Fibroblast of peridontal ligament (primary cell): ENCODE measurements at regions not wholly inside any gene's neighbourhood (a gene's known extent, or its start where the extent isn't known, plus 50 kb on each side); places are given as distances from the start of the nearest gene placed in this dataset.
"Not testable (repeated sequence)": the region's sequence is repeated elsewhere in the genome, so short reads cannot be mapped to it uniquely, and the experiment has no call there.

Experiments
- DNase-seq: peaks from one replicate; pipeline ENCODE4 v3.0.0-alpha.2; 2010; ENCODE audit errors: extremely low read depth

GRCh38 chr1:157262891-157263290 is 124.7 kb upstream of the ETV3 start:
- no peak for DNase-seq

- no peak for DNase-seq
Observed at GRCh38 chr1:157262422-157262821, 124.2 kb upstream of the ETV3 start.

- not testable (repeated sequence) for DNase-seq
Observed at GRCh38 chr1:157255891-157256290, 117.7 kb upstream of the ETV3 start.

- DNase-seq = not testable (repeated sequence)
Observed at GRCh38 chr1:157254183-157254582, 116.0 kb upstream of the ETV3 start.

- no peak for DNase-seq
Observed at GRCh38 chr1:157252473-157252872, 114.3 kb upstream of the ETV3 start.

DNA sequence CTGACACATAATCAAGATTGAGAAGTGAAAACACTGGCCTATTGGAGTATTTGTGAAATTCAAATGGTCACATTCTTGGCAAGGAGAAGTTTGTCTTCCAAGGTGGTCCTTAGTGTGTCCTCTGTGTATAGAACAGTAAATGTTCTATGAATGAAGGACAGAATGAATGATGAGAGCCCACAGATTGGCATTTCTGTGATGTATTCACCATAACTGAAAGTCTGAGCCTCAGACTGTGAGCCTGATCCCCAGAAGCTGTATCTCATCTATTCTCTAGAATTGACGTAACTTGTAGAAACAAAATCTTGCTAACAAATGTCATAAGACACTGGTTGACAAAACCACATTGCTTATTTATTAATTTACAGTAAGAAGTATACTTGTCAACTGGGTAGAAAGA is 111.5 kb upstream of the ETV3 start:
- DNase-seq = no peak

DNA sequence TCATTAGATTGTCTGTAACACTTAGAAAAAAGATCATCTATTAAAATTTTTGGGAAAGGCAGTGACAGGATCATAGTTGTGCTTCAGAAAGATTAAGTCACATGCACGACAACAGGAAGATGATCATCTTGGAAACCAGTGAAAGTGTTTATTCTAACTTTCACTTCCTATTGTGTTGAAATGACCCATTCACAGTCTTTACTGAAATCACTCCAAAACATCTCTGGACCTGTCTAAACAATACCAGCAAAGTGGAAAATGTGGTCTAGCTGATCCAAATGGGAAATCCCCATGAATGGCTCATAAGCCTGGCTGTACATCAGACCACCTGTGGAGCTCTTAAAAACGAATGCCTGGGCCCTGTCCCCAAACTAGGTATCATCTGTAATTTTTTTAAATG is 111.1 kb upstream of the ETV3 start:
- no peak for DNase-seq

DNA sequence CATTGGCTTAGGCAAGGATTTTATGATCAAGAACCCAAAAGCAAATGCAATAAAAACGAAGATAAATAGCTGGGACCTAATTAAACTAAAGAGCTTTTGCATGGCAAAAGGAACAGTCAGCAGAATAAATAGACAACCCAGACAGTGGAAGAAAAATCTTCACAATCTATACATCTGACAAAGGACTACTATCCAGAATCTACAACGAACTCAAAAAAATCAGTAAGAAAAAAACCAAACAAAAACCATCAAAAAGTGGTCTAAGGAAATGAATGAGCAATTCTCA is 109.5 kb upstream of the ETV3 start:
- DNase-seq = not testable (repeated sequence)

DNA sequence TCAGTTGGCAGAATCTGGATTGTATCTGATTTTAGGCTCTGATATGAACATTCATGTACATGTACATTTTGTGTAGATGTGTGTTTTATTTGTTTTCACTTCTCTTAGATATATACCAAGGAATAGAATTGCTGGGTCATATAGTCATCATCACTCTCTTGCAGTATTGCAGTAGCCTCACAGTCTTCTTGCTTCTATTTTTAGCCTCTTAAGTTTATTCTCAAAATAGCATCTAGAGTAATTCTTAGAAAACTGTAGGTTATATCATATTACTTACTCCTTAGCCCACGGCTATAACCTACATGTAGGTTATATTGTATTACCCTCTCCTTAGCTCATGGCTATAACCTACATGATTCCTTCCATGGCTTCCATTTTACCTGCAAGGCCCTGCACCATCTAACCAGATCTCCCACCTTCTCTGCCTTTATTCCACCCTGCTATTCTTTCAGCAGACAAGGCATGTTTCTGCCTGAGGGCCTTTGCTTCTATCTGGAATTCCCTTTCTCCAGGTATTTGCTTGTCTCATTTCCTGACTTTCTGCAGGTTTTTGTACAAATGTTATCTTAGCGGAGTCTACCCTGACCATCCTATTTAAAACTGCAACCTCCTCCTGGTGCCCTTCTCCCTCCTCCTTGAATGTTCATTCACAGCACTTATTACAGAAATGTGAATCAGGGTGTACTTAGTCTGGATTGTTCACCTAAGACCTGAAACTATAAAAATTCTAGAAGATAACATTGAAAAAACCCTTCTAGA is 109.0 kb upstream of the ETV3 start:
- DNase-seq = no peak

DNA sequence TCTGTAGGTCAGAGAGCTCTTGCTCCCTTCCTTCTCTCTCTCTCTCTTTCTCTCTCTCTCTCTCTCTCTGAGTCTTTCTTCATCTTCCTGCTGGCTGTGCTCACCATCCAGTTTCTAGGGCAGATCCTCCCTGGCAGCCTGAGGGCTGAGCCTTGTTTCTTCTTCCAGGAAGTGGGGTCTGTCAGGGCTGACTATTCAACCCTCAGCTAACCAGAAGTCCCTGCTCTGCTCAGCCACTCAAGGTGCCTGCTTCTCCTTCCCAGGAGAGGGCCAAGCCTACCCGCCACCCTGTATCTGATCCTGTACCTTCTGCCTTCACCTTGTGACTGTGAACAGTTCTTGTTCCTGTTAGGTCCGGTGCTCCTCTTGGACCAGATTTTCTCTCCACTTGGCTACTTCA is 107.6 kb upstream of the ETV3 start:
- no peak for DNase-seq

DNA sequence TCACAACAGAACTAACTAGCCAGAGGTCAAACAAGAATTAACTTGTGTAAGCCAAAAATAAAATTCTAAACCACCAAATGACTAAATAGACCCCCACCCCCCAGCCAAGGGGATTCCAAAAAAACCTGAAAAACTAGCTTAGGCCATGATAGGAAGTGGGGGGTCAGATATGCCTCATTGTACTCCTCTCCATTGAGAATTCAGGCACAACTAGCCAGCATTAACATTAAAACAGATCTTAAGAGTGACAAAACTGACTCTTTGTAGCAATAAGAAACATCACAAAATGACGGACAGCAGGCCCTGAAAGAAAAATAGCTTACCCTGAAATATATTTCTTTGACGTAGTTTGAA is 103.0 kb upstream of the ETV3 start:
- no peak for DNase-seq

DNA sequence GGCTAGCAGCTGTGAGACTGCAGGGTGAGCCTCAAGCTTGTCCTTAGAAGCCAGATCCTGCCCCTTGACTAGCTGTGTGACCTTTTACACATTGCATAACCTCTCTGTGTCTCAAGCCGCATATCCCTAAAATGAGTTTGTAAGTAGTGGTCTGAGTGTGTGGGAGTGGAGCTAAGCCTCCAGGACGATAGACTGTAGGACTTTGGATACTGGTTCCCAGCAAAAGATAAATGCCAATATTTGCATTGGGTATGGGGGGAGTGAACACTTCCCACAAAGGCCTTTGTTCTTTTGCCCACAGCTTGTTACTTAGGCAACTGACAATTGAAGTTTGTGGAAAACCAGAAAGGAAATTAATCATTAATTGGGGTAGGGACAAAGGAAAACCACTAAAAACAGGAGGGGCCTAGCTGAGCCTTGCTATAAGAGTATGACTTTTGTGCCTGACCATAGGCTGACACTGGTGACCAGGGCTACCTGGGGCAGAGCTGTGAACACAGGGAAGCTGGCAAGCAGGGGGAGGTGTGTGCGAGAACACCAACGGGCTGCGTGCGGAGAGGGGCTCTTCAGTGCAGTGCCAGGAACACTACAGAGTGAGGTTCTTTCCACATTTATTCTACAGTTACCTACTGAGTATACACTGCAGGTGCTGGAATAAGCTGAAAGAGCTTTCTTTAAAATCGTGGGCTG is 102.4 kb upstream of the ETV3 start:
- no peak for DNase-seq

- DNase-seq = no peak
Observed at GRCh38 chr1:157239936-157240335, 101.7 kb upstream of the ETV3 start.

DNA sequence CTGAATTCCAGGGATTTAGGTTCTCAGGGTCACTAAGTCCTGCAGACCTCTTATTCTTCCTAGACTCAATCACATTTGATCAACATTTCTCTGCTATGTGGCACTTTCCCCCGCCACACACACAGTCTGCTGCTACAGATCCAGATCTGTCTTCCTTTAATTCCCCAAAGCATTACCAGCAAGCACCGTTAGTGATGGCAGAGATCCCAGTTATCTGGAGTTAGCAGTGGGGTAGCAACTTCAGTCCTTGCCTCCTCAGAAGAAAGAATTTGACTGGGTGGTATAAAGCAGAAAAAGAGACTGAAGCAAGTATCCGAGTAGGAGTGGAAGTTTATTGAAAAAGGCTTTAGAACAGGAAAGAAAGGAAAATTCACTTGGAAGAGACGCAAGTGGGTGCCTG is 100.4 kb upstream of the ETV3 start:
- no peak for DNase-seq

DNA sequence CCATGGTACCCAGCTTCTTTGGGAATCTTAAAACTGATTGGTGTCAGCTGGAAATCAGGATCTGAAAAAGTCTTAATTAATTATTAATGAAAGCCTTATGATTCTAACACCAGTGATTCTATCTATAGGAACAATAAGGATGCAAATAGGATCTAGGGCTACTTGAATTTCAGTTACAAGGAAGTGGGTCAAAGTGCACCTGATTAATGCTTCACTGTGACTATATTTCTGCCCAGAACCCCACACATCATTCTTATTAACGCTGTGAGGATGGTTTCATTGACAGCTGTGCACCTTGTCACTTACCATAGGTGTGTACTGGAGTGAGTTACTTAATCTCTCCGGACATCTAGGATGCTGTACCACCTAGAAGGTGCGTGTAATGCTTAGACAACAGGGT is 99.8 kb upstream of the ETV3 start:
- DNase-seq = no peak

GRCh38 chr1:157237522-157237921 is 99.3 kb upstream of the ETV3 start:
- no peak for DNase-seq

DNA sequence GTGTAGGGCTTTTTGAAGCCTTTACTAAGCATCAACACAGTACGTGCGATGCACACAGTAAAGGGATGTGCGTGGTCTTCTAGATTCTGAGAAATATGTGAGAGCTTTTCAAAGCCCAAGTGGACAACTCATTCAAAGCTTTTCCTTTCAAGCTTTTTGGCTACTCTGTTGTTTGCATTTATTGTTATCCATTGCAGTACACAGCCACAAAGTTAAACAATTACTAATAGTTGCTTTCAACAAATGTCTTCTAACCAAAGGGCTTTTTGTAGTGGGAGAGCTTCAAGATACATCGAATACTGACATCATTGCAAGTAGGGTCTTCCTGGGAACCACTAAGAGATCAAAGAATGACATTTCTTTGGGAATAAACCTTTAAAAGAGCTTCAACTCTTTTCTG is 97.9 kb upstream of the ETV3 start:
- no peak for DNase-seq

GRCh38 chr1:157235307-157235706 is 97.1 kb upstream of the ETV3 start:
- no peak for DNase-seq

- no peak for DNase-seq
Observed at GRCh38 chr1:157234705-157235273, 96.6 kb upstream of the ETV3 start.

GRCh38 chr1:157233131-157233530 is 94.9 kb upstream of the ETV3 start:
- DNase-seq = no peak

DNA sequence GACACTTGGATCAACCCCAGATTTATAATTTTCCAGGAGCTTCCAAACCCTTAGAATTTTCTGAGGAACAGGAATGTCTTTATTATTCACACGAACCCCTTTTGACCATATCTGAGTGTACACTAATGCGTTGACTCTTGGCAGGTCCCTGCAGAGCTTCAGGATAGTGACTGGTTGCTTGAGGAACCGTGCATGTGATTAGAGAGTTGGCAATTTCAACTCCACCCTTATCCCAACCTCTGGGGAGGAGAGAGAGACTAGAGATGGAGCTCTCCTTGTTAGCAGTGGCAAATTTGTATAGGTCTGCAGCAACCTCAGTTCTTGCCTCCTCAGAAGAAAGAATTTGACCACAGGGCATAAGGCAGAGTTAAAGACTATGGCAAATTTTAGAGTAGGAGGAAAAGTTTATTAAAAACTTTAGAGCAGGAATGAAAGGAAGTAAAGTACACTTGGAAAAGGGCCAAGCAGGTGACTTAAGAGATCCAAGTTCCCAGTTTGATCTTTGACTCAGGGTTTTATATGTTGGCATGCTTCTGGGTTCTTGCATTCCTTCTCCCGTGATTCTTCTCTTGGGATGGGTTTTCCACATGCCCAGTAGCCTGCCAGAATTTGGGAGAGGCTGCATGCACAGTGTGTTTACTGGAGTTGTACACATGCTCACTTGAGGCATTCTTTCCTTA is 93.8 kb upstream of the ETV3 start:
- DNase-seq = no peak

GRCh38 chr1:157230500-157230899 is 92.3 kb upstream of the ETV3 start:
- no peak for DNase-seq

DNA sequence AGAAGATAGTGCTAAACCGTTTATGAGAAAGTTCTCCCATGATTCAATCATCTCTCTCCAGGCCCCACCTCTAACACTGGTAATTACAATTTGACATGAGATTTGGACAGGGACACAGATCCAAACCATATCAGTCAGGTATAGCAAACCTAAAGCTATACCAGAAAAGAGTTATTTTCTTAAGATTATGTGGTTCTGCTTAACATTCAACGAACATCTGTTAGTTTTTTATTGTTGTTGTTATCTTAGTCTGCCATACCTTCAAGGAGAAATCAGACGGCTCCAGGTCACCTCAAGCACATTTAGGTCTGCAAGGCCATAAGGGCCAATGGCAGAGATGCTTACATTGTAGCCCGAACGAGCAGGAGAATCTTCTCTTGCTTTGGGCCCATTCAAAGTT is 89.5 kb upstream of the ETV3 start:
- DNase-seq = no peak
